DOHH2 (cell line): ENCODE measurements at regions not wholly inside any gene's neighbourhood (a gene's known extent, or its start where the extent isn't known, plus 50 kb on each side); places are given as distances from the start of the nearest gene placed in this dataset.

ENCODE experiments used
- EZH2phosphoT487 ChIP-seq: fragments of 200-600 bp; sonication (generic); IDR thresholded peaks from 2 replicates; pipeline ENCODE4 v1.6.1; 2017; ENCODE audit warnings: borderline replicate concordance, mild to moderate bottlenecking, antibody characterized with exemption, low read length, moderate library complexity, mixed read lengths
- TF ChIP-seq, protein P1 (sequence below): fragments of 200-600 bp; sonication (generic); IDR thresholded peaks from one replicate; pipeline ENCODE4 v1.5.1; 2014; ENCODE audit warnings: antibody characterized with exemption, mild to moderate bottlenecking, low read depth, low read length; ENCODE audit not compliant: poor library complexity, severe bottlenecking

- TF ChIP-seq, protein P1, sequence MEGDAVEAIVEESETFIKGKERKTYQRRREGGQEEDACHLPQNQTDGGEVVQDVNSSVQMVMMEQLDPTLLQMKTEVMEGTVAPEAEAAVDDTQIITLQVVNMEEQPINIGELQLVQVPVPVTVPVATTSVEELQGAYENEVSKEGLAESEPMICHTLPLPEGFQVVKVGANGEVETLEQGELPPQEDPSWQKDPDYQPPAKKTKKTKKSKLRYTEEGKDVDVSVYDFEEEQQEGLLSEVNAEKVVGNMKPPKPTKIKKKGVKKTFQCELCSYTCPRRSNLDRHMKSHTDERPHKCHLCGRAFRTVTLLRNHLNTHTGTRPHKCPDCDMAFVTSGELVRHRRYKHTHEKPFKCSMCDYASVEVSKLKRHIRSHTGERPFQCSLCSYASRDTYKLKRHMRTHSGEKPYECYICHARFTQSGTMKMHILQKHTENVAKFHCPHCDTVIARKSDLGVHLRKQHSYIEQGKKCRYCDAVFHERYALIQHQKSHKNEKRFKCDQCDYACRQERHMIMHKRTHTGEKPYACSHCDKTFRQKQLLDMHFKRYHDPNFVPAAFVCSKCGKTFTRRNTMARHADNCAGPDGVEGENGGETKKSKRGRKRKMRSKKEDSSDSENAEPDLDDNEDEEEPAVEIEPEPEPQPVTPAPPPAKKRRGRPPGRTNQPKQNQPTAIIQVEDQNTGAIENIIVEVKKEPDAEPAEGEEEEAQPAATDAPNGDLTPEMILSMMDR, result no peak
- no peak for TF ChIP-seq EZH2phosphoT487
Measured at GRCh38 chr4:133799717-133800315, 401.8 kb downstream of the PABPC4L start.
